Endothelial cell of hepatic sinusoid (primary cell): ENCODE measurements at regions not wholly inside any gene's neighbourhood (a gene's known extent, or its start where the extent isn't known, plus 50 kb on each side); places are given as distances from the start of the nearest gene placed in this dataset.

Experiments used
- in situ Hi-C: cut with HindIII; loops from 2 replicates; pipeline ENCODE4 v1.10.0; 2017; ENCODE audit warnings: low sequenced_read_pairs

DNA sequence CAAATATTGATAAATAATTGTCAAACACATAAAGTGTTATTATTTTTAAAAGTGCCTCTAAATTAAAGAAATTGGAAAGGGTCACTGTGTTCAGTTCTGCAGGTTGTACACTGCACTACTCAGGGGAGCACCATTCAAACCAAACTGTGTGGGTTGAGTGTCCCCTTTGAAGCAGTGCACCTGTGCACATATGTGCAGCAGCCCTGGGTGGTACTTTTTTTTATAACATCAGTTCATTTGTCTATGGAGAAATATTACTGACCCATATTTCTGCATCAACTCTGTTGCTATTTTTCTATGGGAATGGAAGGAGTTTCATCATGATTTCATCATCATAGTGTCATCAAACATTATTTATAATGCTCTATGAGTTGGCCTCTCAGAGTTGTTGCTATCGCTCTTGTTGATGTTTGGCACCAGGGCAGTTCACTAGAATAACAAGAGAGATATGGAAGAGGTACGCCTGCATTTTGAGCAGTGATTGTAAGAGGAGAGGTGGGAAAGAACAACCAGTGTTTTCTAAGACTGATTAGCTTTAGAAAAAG is 457.6 kb downstream of the TFAP2A start:
- in situ Hi-C loops: no loop called here

- in situ Hi-C loops: no loop called here
Measured at GRCh38 chr6:9948678-9949077, 466.2 kb downstream of the TFAP2A start.

DNA sequence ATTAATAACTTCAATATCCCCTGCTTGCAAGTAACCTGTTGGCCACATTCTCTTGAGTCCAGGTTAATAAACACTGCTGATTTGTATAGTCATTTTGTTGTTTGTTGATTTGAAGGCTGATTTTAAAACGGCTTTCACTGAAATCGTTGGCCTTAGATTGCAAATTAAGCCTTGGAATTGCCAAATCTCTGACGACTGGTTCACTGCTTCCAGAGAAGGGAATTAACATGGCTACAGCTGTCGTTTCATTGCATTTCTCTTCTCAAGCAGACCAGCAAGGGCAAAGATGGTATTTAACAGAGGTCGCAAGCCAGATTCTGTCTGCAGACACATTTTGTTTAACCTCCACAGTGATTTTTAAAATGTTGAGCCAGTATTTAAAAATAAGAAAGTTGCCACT is 470.9 kb downstream of the TFAP2A start:
- in situ Hi-C loops: no loop called here

- in situ Hi-C loops: no loop called here
Measured at GRCh38 chr6:9943026-9943425, 471.8 kb downstream of the TFAP2A start.

DNA sequence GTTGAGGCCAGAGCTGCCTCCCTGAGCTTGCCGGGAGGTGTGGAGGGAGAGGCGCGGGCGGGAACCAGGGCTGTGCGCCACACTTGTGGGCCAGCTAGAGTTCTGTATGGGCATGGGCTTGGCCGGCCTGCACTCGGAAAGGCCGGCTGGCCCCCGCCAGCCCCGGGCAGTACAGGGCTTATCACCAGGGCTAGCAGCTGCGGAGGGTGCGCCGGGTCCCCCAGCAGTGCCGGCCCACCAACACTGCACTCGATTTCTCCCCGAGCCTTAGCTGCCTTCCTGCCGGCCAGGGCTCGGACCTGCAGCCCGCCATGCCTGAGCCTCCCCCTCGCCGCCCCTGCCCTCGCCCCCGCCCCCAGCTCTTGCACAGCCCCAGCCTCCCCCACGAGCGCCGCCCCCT is 472.7 kb downstream of the TFAP2A start:
- in situ Hi-C loops: no loop called here

GRCh38 chr6:9938801-9939200 is 476.1 kb downstream of the TFAP2A start:
- in situ Hi-C loops: no loop called here

GRCh38 chr6:9937031-9937763 is 477.7 kb downstream of the TFAP2A start:
- in situ Hi-C loops: no loop called here

DNA sequence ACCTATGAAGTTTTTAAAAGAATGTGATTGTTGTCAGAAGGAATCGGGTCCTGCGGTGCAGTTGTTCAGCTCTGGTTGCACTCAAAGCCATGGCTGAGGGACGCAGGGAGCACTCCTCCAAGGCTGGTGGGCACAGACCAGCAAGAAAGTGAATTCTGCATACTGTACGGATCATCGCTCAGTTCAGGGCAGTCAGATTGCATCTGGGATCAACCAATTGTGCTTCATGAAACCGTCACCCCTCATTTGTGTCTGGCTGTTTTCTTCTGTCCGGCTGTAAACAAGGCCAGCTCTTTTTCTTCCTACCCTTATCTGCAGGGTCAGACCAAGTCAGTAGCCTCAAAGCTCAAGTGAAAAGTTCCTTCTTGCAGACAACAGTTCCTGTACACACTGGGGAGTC is 478.3 kb downstream of the TFAP2A start:
- in situ Hi-C loops: no loop called here

DNA sequence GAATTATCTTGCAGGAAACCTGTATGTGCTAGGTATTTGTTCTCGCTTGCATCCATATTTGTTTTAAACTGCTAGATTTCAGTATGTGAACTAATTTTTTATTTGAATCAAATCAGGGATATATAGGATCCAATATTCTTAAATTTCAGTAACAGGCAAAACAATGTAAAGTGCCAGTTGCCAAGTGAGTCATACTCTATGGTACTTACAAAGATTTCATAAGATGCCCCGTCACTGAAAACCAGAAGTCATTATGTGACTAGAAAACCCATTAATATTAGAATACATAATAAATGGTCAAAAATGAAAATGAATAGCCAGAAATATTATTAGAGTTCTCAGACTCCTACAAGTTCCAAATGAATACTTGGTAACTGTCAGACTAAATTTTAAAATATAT is 481.2 kb downstream of the TFAP2A start:
- in situ Hi-C loops: no loop called here

- in situ Hi-C loops: no loop called here
Measured at GRCh38 chr6:9927275-9927674, 487.6 kb downstream of the TFAP2A start.

- in situ Hi-C loops: no loop called here
Measured at GRCh38 chr6:9924971-9925370, 489.9 kb downstream of the TFAP2A start.

DNA sequence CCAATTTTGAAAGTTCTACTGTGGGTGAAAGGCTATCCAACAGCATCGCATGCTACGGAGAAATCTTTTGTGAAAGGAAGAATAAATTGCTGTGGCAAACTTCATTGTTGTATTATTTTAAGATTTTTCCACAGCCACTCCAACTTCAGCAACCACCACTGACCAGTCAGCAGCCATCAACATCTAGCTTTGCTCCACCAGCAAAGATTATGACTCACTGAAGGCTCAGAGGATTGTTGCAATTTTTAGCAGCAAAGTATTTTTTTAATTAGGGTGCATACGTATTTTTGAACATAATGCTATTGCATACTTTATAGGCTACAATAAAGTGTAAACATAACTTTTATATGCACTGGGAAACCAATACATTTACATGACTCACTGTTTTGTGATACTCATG is 493.5 kb downstream of the TFAP2A start:
- in situ Hi-C loops: no loop called here

GRCh38 chr6:9914951-9915350 is 499.9 kb downstream of the TFAP2A start:
- in situ Hi-C loops: no loop called here

DNA sequence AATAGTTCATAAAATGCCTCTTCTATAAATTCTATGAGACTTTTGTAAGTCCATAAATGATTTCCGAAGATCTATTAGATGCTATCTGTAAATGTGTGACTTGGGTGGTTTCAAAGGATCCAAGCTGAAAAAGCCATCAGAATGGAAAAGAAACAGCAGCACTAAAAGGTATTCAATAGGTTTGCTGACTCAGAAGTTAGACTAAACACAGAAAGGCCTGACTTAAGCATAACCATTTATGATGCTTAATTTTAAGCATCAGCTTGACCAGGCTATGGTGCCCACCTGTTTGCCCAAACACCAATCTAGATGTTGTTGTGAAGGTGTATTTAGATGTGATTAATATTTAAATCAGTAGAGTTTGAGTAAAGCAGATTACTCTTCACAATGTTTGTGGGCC is 513.5 kb downstream of the TFAP2A start:
- in situ Hi-C loops: no loop called here

DNA sequence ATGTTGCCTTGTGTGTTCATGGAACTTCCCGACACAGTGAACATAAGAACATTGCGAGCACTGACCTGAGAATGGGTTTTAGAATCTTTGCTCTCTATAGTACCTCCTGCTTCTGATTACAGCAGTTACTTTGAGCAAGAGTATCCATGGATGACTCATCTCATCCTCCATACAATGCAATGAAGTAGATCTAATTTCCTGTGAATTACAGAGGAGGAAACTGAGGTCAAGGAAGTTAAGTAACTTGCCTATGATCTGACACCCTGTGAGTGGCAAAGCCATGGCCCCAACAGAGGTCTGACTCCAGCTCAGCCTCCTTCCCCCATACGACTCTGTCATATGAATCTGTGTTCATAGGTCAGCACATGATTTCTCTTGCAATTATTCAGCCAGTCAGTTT is 518.1 kb downstream of the TFAP2A start:
- in situ Hi-C loops: no loop called here

DNA sequence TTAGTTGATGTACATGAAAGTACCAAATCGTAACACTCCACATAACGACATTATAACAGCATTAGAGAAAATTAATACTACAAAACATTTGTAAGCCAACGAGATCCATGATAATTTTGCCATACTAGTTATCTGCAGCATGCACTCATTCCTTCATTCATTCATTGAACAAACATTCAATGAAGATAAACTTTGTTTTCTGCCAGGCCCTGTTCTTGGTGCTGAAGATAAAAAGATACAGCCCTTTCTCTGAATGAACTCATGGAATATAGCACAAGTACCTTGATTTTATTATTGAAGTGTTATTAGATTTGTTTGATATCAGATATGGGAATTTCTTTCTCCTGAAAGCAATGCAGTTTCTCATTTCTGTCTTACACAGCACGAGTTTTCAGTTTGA is 524.0 kb downstream of the TFAP2A start:
- in situ Hi-C loops: no loop called here

- in situ Hi-C loops: no loop called here
Measured at GRCh38 chr6:9890469-9890868, 524.4 kb downstream of the TFAP2A start.

- in situ Hi-C loops: no loop called here
Measured at GRCh38 chr6:9878535-9878934, 536.3 kb downstream of the TFAP2A start.

GRCh38 chr6:9875605-9876353 is 539.1 kb downstream of the TFAP2A start:
- in situ Hi-C loops: no loop called here

DNA sequence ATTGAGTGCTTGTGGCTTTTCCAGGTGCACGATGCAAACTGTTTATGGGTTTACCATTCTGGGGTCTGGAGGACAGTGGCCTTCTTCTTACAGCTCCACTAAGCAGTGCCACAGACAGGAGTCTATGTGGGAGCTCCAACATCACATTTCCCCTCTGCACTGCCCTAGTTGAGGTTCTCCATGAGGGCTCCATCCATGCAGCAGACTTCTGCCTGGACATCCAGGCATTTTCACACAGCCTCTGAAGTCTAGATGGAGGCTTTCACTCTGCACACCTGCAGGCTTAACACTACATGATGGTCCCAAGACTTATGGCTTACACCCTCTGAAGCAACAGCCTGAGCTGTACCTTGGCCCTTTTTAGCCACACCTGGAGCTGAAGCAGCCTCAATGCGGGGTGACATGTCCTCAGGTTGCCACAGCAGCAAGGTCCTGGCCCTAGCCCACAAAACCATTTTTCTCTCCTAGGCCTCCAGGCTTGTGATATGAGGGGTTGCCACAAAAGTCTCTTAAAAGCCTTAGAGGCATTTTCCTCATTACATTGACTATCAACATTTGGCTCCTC is 552.2 kb downstream of the TFAP2A start:
- in situ Hi-C loops: no loop called here

- in situ Hi-C loops: no loop called here
Measured at GRCh38 chr6:9851541-9852380, 563.1 kb downstream of the TFAP2A start.
